Fibroblast of peridontal ligament (primary cell): ENCODE measurements at regions not wholly inside any gene's neighbourhood (a gene's known extent, or its start where the extent isn't known, plus 50 kb on each side); places are given as distances from the start of the nearest gene placed in this dataset.
"Not testable (repeated sequence)": the region's sequence is repeated elsewhere in the genome, so short reads cannot be mapped to it uniquely, and the experiment has no call there.

Source experiments
- DNase-seq: peaks from one replicate; pipeline ENCODE4 v3.0.0-alpha.2; 2010; ENCODE audit errors: extremely low read depth

- no peak for DNase-seq
These were observed 587.5 kb downstream of the SOX5 start for GRCh38 chr12:23361971-23362370.

- no peak for DNase-seq
These were observed 580.9 kb downstream of the SOX5 start for GRCh38 chr12:23368590-23368989.

- no peak for DNase-seq
These were observed 573.8 kb downstream of the SOX5 start for GRCh38 chr12:23375621-23376020.

- DNase-seq, result no peak
These were observed 573.2 kb downstream of the SOX5 start for GRCh38 chr12:23376238-23376637.

- DNase-seq, result no peak
These were observed 568.9 kb downstream of the SOX5 start for GRCh38 chr12:23380419-23381100.

GRCh38 chr12:23388898-23389297, 560.6 kb downstream of the SOX5 start:
- DNase-seq, result not testable (repeated sequence)

- DNase-seq, result not testable (repeated sequence)
These were observed 560.2 kb downstream of the SOX5 start for GRCh38 chr12:23389315-23389714.

GRCh38 chr12:23399402-23399933, 550.0 kb downstream of the SOX5 start:
- no peak for DNase-seq

- DNase-seq, result no peak
These were observed 534.3 kb downstream of the SOX5 start for GRCh38 chr12:23415180-23415579.

- no peak for DNase-seq
These were observed 527.9 kb downstream of the SOX5 start for GRCh38 chr12:23421556-23421955.

GRCh38 chr12:23423097-23423687, 526.3 kb downstream of the SOX5 start:
- DNase-seq, result no peak

GRCh38 chr12:23423796-23424195, 525.7 kb downstream of the SOX5 start:
- no peak for DNase-seq

GRCh38 chr12:23424685-23425084, 524.8 kb downstream of the SOX5 start:
- DNase-seq, result no peak

- no peak for DNase-seq
These were observed 523.1 kb downstream of the SOX5 start for GRCh38 chr12:23426328-23426727.

- no peak for DNase-seq
These were observed 520.7 kb downstream of the SOX5 start for GRCh38 chr12:23428758-23429157.

GRCh38 chr12:23431006-23431405, 518.5 kb downstream of the SOX5 start:
- DNase-seq, result no peak

- no peak for DNase-seq
These were observed 516.3 kb downstream of the SOX5 start for GRCh38 chr12:23433121-23433520.

GRCh38 chr12:23434154-23434553, 515.3 kb downstream of the SOX5 start:
- no peak for DNase-seq

GRCh38 chr12:23446746-23447145, 502.7 kb downstream of the SOX5 start:
- no peak for DNase-seq

GRCh38 chr12:23450810-23451209, 498.7 kb downstream of the SOX5 start:
- no peak for DNase-seq

GRCh38 chr12:23455283-23455682, 494.2 kb downstream of the SOX5 start:
- DNase-seq, result no peak

- no peak for DNase-seq
These were observed 490.8 kb downstream of the SOX5 start for GRCh38 chr12:23458640-23459039.

GRCh38 chr12:23462546-23462945, 486.9 kb downstream of the SOX5 start:
- no peak for DNase-seq

GRCh38 chr12:23463172-23463571, 486.3 kb downstream of the SOX5 start:
- no peak for DNase-seq
